ENCODE measurements at regions not wholly inside any gene's neighbourhood (a gene's known extent, or its start where the extent isn't known, plus 50 kb on each side); places are given as distances from the start of the nearest gene placed in this dataset.
"Not testable (repeated sequence)": the region's sequence is repeated elsewhere in the genome, so short reads cannot be mapped to it uniquely, and the experiment has no call there.

DNA sequence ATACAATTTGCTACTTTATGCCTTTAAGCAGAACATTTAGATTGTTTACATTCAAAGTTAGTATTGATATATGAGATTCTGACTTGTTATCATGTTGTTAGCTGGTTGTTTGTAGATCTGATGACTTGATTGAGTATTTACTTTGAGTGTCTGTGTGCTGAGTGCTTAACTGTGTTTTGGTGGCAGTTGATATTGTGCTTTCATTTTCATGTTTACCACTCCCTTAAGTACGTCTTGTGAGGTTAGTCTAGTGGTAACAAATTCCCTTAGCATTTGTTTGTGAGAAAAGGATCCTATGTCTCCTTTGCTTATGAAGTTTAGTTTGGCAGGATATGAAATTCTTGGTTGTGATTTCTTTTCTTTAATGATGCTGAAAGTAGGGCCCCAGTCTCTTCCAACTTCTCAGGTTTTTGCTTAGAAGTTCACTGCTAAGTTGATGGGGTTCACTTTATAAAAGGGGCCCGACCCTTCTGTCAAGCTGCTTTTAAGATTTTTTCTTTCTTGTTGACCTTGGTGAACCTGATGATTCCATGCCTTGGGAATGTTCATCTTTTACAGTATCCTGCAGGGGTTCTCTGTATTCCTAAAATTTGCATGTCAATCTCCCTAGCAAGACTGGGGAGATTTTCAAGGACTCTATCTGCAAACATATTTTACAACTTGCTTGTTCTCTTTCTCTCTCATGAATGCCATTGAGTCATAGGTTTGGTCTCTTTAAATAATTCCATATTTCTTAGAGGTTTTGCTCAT is 1095.4 kb upstream of the PCDH20 start:
- Histone ChIP-seq H3K27me3 (ENCODE audit: control insufficient read depth, insufficient read depth, low read length) (no peaks in the 10 kb centered on the region), H3K36me3 (ENCODE audit: control insufficient read depth, insufficient read depth, low read length) (no peaks in the 10 kb centered on the region), H3K27ac (ENCODE audit: low read length) (no peak overlapping the region), H3K4me3 (ENCODE audit: low read length) (no peak overlapping the region), H3K4me1 (ENCODE audit: control insufficient read depth, insufficient read depth, low read length) (no peaks in the 10 kb centered on the region), H3K9me3 (replicated peaks; ENCODE audit: control insufficient read depth, low read depth, low read length) (no peaks in the 10 kb centered on the region)
- no peak for DNase-seq
- WGBS (ENCODE audit: insufficient coverage) = 60% methylated on average over 1 of the region's 2 CpGs

DNA sequence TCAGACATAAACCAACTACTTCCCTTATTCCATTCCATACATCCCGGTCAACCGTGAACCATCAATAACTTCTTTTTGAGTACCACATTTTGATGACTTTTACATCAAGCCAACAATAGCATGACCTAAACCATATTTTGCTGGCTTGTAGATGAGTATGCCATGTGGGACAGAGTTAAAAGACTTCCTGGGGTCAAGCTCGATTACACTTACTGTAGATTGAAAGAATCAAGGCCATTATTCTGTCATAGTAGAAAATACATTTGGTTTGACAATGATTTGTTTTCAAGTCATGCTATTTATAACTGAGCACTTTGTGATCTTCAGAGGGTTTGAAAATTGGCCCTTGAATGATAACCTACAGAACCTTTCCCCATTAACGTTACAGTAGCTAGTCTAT is 1086.9 kb upstream of the PCDH20 start:
- H3K4me3 ChIP-seq (ENCODE audit: low read length) = no peak overlapping the region
- WGBS (ENCODE audit: insufficient coverage) = no CpG with 5 or more reads among the region's 4 CpGs
- no peaks in the 10 kb centered on the region for H3K4me1 ChIP-seq (ENCODE audit: control insufficient read depth, insufficient read depth, low read length)
- H3K36me3 ChIP-seq (ENCODE audit: control insufficient read depth, insufficient read depth, low read length) = no peaks in the 10 kb centered on the region
- no peaks in the 10 kb centered on the region for H3K27me3 ChIP-seq (ENCODE audit: control insufficient read depth, insufficient read depth, low read length)
- H3K9me3 ChIP-seq (replicated peaks; ENCODE audit: control insufficient read depth, low read depth, low read length) = no peaks in the 10 kb centered on the region
- no peak for DNase-seq
- no peak overlapping the region for H3K27ac ChIP-seq (ENCODE audit: low read length)

DNA sequence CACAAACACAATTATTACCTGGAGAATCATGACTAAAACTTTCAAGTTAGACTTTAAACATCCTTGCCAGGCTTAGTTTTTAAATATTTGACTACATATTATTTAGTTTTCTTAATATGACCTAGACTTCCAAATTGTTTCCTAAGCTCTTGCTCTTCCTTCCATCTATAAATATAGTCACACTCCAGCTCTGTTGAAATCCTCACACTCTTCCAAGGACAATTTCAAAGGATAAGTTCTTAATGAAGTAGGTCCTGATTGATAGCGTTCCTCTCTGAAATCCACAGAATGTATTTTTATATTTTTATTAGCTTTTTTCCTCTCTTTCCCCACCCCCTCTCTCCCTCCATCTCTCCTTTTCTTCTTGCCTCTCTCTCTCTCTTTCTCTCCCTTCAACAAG is 1074.1 kb upstream of the PCDH20 start:
- H3K4me3 ChIP-seq (ENCODE audit: low read length) = no peak overlapping the region
- H3K9me3 ChIP-seq (replicated peaks; ENCODE audit: control insufficient read depth, low read depth, low read length) = no peaks in the 10 kb centered on the region
- H3K4me1 ChIP-seq (ENCODE audit: control insufficient read depth, insufficient read depth, low read length) = no peaks in the 10 kb centered on the region
- no peaks in the 10 kb centered on the region for H3K36me3 ChIP-seq (ENCODE audit: control insufficient read depth, insufficient read depth, low read length)
- H3K27me3 ChIP-seq (ENCODE audit: control insufficient read depth, insufficient read depth, low read length) = no peaks in the 10 kb centered on the region
- WGBS (ENCODE audit: insufficient coverage) = no CpG with 5 or more reads among the region's 1 CpG
- no peak for DNase-seq
- H3K27ac ChIP-seq (ENCODE audit: low read length) = no peak overlapping the region

DNA sequence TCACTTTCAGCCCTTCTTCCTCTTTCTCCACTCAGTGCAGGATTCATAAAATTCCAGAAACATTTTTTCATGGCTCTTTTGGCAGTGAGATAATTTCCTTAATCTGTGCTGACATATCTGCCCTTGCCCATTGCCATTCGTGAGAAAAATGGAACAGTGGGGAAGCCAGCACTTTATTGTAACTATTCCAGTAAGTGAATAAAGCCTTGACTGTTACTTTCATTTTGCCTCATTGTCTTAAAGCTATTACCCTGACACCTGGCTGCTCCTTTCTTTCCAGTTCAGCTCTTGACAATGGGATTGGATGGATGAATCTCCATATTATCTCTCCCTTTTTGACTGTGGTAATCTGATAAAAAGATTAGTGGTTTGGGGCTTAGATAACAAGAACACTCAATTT is 1068.1 kb upstream of the PCDH20 start:
- H3K36me3 ChIP-seq (ENCODE audit: control insufficient read depth, insufficient read depth, low read length) = no peaks in the 10 kb centered on the region
- DNase-seq = peak; percentile 3
- H3K4me3 ChIP-seq (ENCODE audit: low read length) = no peak overlapping the region
- no peaks in the 10 kb centered on the region for H3K4me1 ChIP-seq (ENCODE audit: control insufficient read depth, insufficient read depth, low read length)
- no peaks in the 10 kb centered on the region for H3K27me3 ChIP-seq (ENCODE audit: control insufficient read depth, insufficient read depth, low read length)
- no peaks in the 10 kb centered on the region for H3K9me3 ChIP-seq (replicated peaks; ENCODE audit: control insufficient read depth, low read depth, low read length)
- no peak overlapping the region for H3K27ac ChIP-seq (ENCODE audit: low read length)
- WGBS (ENCODE audit: insufficient coverage) = no CpG with 5 or more reads among the region's 1 CpG

DNA sequence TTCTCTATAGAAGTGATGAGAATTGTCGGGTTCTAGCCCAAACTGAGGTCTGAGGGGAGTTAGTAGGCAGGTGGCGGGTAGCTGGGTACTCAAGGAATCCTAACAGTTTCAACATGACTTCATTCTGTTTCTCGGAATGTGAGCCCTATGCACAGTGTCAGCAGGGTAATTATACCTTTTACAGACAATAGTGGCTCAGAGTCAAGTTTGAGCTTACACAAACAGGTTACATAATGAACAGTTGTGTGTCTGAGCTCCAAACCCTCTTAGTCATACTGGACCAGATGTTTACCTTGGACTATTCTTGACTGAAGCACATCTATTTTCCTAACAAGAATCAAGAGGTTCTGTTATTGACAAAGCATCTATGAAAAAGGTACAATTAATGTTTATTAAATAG is 1066.7 kb upstream of the PCDH20 start:
- no peaks in the 10 kb centered on the region for H3K36me3 ChIP-seq (ENCODE audit: control insufficient read depth, insufficient read depth, low read length)
- H3K4me3 ChIP-seq (ENCODE audit: low read length) = no peak overlapping the region
- 80% methylated on average over 1 of the region's 3 CpGs for WGBS (ENCODE audit: insufficient coverage)
- no peak for DNase-seq
- no peak overlapping the region for H3K27ac ChIP-seq (ENCODE audit: low read length)
- H3K27me3 ChIP-seq (ENCODE audit: control insufficient read depth, insufficient read depth, low read length) = no peaks in the 10 kb centered on the region
- no peaks in the 10 kb centered on the region for H3K9me3 ChIP-seq (replicated peaks; ENCODE audit: control insufficient read depth, low read depth, low read length)
- H3K4me1 ChIP-seq (ENCODE audit: control insufficient read depth, insufficient read depth, low read length) = no peaks in the 10 kb centered on the region

DNA sequence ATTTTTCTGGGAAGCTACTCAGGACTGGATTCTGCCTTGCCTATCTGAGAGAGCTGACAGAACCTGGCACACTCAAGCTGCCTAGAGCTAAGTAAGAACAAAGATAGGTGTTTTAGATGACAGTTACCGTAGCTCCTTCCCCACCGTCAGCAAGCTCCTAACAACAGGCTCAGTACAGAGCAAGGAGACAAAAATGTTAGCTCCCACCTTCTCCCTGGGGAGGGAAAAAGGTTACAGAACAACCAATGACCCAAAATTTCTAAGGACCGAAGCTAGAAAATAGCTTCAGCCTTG is 1058.2 kb upstream of the PCDH20 start:
- H3K4me3 ChIP-seq (ENCODE audit: low read length) = no peak overlapping the region
- no peak overlapping the region for H3K27ac ChIP-seq (ENCODE audit: low read length)
- H3K36me3 ChIP-seq (ENCODE audit: control insufficient read depth, insufficient read depth, low read length) = no peaks in the 10 kb centered on the region
- WGBS (ENCODE audit: insufficient coverage) = 100% methylated on average over 1 of the region's 3 CpGs
- no peak for DNase-seq
- no peaks in the 10 kb centered on the region for H3K27me3 ChIP-seq (ENCODE audit: control insufficient read depth, insufficient read depth, low read length)
- no peaks in the 10 kb centered on the region for H3K9me3 ChIP-seq (replicated peaks; ENCODE audit: control insufficient read depth, low read depth, low read length)
- no peaks in the 10 kb centered on the region for H3K4me1 ChIP-seq (ENCODE audit: control insufficient read depth, insufficient read depth, low read length)

DNA sequence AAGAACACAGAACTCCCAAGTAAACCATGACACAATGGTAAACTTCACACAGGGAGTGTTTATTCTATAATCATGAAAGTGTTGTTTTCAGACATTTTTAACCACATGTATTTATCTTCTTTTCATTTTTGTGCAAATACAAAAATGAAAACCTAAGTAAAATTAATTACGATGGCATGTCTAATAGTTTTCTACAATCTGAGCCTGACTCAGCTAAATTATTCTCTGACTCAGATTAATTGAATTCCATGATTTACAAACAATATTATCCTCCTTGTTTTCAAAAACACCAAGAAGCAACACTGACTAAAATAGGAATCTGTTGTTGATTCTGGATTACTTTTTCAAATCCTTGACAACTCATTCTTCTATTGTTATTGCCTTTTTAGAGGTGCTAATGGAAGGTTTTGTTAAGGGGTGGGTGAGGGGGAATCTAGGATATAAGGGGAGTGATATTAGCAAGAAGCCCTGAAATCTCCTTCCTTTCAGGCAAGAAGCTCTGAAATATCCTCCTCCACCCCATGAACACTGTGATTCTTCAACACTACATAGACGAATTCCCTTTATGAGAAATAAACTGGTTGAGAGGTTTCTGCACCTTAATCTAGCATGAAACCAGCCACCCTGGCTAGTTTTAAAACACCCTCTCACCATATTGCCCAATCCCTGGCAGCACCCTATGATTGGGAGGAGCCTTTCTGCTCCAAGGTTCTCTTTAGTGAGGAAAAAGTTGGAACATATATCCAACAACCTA is 1057.7 kb upstream of the PCDH20 start:
- DNase-seq = no peak
- Histone ChIP-seq H3K9me3 (replicated peaks; ENCODE audit: control insufficient read depth, low read depth, low read length) (no peaks in the 10 kb centered on the region), H3K4me1 (ENCODE audit: control insufficient read depth, insufficient read depth, low read length) (no peaks in the 10 kb centered on the region), H3K27me3 (ENCODE audit: control insufficient read depth, insufficient read depth, low read length) (no peaks in the 10 kb centered on the region), H3K4me3 (ENCODE audit: low read length) (no peak overlapping the region), H3K36me3 (ENCODE audit: control insufficient read depth, insufficient read depth, low read length) (no peaks in the 10 kb centered on the region), H3K27ac (ENCODE audit: low read length) (no peak overlapping the region)
- no CpG with 5 or more reads among the region's 2 CpGs for WGBS (ENCODE audit: insufficient coverage)

DNA sequence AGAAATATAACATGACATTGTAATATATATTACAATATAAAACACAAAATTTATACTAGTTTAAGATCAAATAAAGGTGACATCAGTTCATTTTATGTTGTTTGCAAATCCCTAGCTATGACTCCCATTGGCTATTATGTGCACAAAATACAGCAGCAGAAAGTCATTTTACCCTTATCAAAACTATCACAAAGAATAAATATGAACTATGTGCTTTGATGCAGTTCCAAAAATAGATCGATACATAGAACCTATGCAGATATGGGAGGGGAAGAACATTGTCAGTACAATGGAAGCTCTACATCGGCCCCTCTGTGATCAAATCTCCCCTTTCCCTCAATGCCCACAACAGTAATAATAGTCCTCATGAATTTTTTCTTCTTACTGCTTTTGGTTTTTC is 1038.1 kb upstream of the PCDH20 start:
- Histone ChIP-seq H3K27ac (ENCODE audit: low read length) (no peak overlapping the region), H3K27me3 (ENCODE audit: control insufficient read depth, insufficient read depth, low read length) (no peaks in the 10 kb centered on the region), H3K4me1 (ENCODE audit: control insufficient read depth, insufficient read depth, low read length) (no peaks in the 10 kb centered on the region), H3K4me3 (ENCODE audit: low read length) (no peak overlapping the region), H3K36me3 (ENCODE audit: control insufficient read depth, insufficient read depth, low read length) (no peaks in the 10 kb centered on the region), H3K9me3 (replicated peaks; ENCODE audit: control insufficient read depth, low read depth, low read length) (no peaks in the 10 kb centered on the region)
- no CpG with 5 or more reads among the region's 2 CpGs for WGBS (ENCODE audit: insufficient coverage)
- no peak for DNase-seq

DNA sequence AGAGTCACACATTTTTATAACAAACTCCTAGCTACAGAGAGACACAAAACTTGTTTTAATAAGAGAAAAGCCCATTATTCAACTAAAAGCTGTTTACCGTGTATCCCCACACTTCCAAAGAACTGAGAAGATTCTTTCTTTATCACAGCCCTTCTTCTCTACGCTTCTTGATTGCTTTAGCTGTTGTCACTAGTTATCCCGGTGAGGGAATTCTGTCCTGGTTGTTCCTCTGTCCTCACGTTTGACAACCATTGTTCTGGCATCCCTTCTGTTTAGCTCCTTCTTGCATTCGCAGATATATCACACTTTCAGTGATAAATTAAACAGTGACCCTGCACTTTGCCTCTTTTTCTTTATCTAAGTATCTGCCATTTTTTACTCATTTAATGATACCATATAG is 1035.1 kb upstream of the PCDH20 start:
- 84% methylated on average over 5 of the region's 5 CpGs for WGBS (ENCODE audit: insufficient coverage)
- Histone ChIP-seq H3K9me3 (replicated peaks; ENCODE audit: control insufficient read depth, low read depth, low read length) (peaks cover 3% of the 10 kb centered on the region), H3K27ac (ENCODE audit: low read length) (no peak overlapping the region), H3K36me3 (ENCODE audit: control insufficient read depth, insufficient read depth, low read length) (no peaks in the 10 kb centered on the region), H3K27me3 (ENCODE audit: control insufficient read depth, insufficient read depth, low read length) (no peaks in the 10 kb centered on the region), H3K4me1 (ENCODE audit: control insufficient read depth, insufficient read depth, low read length) (no peaks in the 10 kb centered on the region), H3K4me3 (ENCODE audit: low read length) (no peak overlapping the region)
- no peak for DNase-seq

DNA sequence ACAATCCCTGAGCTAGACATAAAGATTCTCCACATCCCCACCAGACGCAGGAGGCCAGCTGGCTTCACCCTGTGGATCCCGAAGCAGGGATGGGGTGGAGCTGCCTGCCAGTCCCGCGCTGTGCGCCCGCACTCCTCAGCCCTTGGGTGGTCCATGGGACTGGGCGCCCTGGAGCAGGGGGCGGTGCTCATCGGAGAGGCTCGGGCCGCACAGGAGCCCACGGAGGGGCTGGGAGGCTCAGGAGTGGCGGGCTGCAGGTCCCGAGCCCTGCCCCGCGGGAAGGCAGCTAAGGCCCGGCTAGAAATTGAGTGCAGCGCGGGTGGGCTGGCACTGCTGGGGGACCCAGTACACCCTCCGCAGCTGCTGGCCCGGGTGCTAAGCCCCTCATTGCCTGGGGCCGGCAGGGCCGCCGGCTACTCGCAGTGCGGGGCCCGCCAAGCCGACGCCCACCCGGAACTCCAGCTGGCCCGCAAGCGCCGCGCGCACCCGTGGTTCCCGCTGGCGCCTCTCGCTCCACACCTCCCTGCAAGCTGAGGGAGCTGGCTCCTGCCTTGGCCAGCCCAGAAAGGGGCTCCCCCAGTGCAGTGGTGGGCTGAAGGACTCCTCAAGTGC is 1032.2 kb upstream of the PCDH20 start:
- not testable (repeated sequence) for H3K36me3 ChIP-seq (ENCODE audit: control insufficient read depth, insufficient read depth, low read length); H3K9me3 ChIP-seq (replicated peaks; ENCODE audit: control insufficient read depth, low read depth, low read length); H3K4me1 ChIP-seq (ENCODE audit: control insufficient read depth, insufficient read depth, low read length); DNase-seq; H3K4me3 ChIP-seq (ENCODE audit: low read length); H3K27me3 ChIP-seq (ENCODE audit: control insufficient read depth, insufficient read depth, low read length); H3K27ac ChIP-seq (ENCODE audit: low read length)
- WGBS (ENCODE audit: insufficient coverage) = 95% methylated on average over 36 of the region's 39 CpGs
